RWPE2 (cell line): ENCODE measurements at regions not wholly inside any gene's neighbourhood (a gene's known extent, or its start where the extent isn't known, plus 50 kb on each side); places are given as distances from the start of the nearest gene placed in this dataset.

Experiments used
- ATAC-seq: fragments of 200-7000 bp; cut with Tn5 transposase; 3 replicates; pipeline ENCODE4 v1.9.1; 2021; ENCODE audit warnings: low read depth
- DNase-seq: peaks from one replicate; pipeline ENCODE4 v3.0.0-alpha.2; 2020; ENCODE audit warnings: low spot score
- H3K27ac ChIP-seq: fragments of 450-650 bp; 2 replicates; pipeline ENCODE4 v1.5.1; 2017; ENCODE audit warnings: mild to moderate bottlenecking; ENCODE audit not compliant: poor library complexity, severe bottlenecking
- H3K27me3 ChIP-seq: fragments of 250-450 bp; sonication (Bioruptor Pico); 2 replicates; pipeline ENCODE4 v1.5.1; 2021; ENCODE audit warnings: mild to moderate bottlenecking, moderate library complexity; ENCODE audit not compliant: insufficient read depth, poor library complexity, severe bottlenecking
- H3K36me3 ChIP-seq: fragments of 250-450 bp; sonication (Bioruptor Pico); 2 replicates; pipeline ENCODE4 v1.5.1; 2020; ENCODE audit warnings: low read depth, mild to moderate bottlenecking, moderate library complexity
- H3K4me1 ChIP-seq: fragments of 250-450 bp; sonication (Bioruptor Pico); 2 replicates; pipeline ENCODE4 v1.5.1; 2021; ENCODE audit warnings: mild to moderate bottlenecking, moderate library complexity; ENCODE audit not compliant: insufficient read depth, poor library complexity, severe bottlenecking
- H3K4me3 ChIP-seq: fragments of 250-450 bp; sonication (Bioruptor Pico); 2 replicates; pipeline ENCODE4 v1.5.1; 2021; ENCODE audit warnings: mild to moderate bottlenecking, moderate library complexity; ENCODE audit not compliant: severe bottlenecking
- H3K9me3 ChIP-seq: fragments of 250-450 bp; sonication (Bioruptor Pico); 2 replicates; pipeline ENCODE4 v1.5.1; 2021; ENCODE audit warnings: mild to moderate bottlenecking, moderate library complexity; ENCODE audit not compliant: severe bottlenecking
- TF ChIP-seq, protein P1 (sequence below): fragments of 450-650 bp; IDR thresholded peaks from one replicate; pipeline ENCODE4 v1.5.1; 2017; ENCODE audit warnings: mild to moderate bottlenecking, moderate library complexity; ENCODE audit not compliant: poor library complexity, severe bottlenecking

DNA sequence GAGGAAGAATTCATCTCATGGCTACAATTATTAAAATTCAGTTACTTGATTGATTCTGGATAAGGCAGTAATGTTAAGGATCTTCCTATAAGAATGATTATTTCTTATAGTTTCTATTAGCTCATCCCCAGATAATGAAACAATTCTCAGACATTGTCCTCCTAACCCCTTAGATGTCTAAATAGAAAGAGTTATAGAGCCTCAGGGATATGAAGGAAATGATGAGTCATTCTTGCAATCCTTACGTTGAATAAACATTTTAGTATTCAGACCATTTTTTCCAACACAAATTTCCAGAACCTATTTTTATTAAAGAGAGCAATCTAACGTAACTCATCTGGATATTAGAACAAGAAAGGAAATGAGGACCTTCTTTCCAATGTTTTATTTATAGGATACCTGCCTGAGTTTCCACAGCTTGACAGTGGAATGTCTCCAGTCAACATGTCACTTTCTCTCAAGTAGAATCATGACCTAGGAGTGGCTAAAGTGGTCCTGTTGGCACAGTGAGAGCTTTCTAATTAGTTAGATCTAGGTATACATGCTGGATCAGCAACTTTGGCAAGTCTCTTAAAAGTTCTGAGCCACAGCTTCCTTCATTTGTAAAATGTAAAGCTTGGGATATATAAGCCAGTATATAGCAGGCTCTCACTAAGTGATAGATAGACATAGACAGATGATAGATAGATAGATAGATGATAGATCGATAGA, 88.0 kb upstream of the RAB27B start:
- TF ChIP-seq, protein P1, sequence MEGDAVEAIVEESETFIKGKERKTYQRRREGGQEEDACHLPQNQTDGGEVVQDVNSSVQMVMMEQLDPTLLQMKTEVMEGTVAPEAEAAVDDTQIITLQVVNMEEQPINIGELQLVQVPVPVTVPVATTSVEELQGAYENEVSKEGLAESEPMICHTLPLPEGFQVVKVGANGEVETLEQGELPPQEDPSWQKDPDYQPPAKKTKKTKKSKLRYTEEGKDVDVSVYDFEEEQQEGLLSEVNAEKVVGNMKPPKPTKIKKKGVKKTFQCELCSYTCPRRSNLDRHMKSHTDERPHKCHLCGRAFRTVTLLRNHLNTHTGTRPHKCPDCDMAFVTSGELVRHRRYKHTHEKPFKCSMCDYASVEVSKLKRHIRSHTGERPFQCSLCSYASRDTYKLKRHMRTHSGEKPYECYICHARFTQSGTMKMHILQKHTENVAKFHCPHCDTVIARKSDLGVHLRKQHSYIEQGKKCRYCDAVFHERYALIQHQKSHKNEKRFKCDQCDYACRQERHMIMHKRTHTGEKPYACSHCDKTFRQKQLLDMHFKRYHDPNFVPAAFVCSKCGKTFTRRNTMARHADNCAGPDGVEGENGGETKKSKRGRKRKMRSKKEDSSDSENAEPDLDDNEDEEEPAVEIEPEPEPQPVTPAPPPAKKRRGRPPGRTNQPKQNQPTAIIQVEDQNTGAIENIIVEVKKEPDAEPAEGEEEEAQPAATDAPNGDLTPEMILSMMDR: no peak
- H3K4me3 ChIP-seq: no peak overlapping the region
- H3K4me1 ChIP-seq: peaks cover 21% of the 10 kb centered on the region
- H3K27me3 ChIP-seq: no peaks in the 10 kb centered on the region
- no peaks in the 10 kb centered on the region for H3K9me3 ChIP-seq
- H3K27ac ChIP-seq: peak overlapping the region; percentile 49
- no peaks in the 10 kb centered on the region for H3K36me3 ChIP-seq
- ATAC-seq: peak; percentile 72; the same call in 2 of the 3 replicates
- DNase-seq: no peak

DNA sequence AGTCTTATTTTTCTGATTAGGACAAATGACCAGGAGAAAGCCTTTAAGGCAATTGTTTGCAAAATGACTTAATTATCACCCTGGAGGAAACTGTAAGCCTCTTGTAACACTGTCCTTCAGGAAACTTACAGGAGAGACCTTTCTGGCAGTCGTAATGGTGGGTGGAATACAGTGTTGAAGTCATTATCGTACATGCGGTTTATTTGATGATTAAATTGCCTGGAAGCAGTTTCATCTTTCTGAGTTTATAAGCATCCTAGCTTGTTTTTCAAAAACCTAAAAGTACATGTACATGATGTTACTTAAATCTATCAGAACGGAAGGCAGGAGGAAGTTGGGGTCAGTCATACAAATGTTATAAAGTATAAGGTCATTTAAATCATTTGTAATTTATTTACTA, 86.2 kb upstream of the RAB27B start:
- DNase-seq: no peak
- ATAC-seq: no peak

DNA sequence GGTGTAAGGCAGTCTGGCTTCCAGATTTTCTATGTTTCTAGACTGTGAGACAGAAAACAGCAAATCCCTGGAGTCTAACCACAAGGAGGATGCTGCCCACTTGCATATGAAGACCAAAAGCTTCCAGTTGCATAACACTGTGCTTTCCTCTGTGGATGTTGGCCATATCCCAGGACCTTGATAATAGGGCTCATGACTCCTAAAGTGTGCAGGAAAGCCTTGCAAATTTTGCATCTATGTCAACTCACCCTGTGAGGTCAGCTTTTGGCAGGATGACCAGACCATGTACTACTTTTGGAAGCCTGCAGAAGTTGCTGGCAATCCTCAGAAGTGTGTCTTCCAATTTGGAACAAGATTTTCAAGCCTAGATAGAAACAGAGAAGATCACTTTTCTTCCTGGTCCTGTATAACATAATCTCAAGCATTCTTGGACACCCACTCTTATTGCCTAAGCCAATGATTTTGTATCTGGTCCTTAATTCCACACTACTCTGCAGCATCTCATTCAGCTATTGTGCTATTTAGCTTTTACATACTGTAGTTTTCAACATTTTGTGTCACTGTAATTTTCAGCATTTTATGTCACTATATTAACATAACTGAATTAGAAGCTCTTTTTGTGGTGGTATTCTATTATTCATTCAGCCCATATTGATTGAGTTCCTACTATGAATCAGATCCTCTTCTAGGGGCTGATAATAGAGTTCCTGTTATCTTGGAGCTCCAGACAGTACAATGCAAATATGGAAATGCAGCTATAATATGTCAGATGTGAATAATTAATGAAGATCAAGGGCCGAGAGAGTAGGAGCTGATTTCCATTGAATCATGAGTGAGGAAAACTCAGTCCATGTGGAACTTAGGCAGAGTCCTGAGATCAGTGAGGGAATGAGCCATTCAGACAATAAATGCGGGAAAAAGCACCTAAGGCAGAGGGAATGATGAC, 85.3 kb upstream of the RAB27B start:
- no peaks in the 10 kb centered on the region for H3K36me3 ChIP-seq
- no peak overlapping the region for H3K4me3 ChIP-seq
- H3K27me3 ChIP-seq: no peaks in the 10 kb centered on the region
- ATAC-seq (peak; percentile 37), DNase-seq (no peak)
- no peaks in the 10 kb centered on the region for H3K9me3 ChIP-seq
- H3K4me1 ChIP-seq: peaks cover 15% of the 10 kb centered on the region
- no peak overlapping the region for H3K27ac ChIP-seq
- TF ChIP-seq, protein P1: no peak

More for the DNA sequence above, 86.2 kb upstream of the RAB27B start:
- Histone ChIP-seq H3K27me3 (no peaks in the 10 kb centered on the region), H3K27ac (no peak overlapping the region), H3K9me3 (no peaks in the 10 kb centered on the region), H3K4me1 (peaks cover 21% of the 10 kb centered on the region), H3K4me3 (no peak overlapping the region), H3K36me3 (no peaks in the 10 kb centered on the region)
- TF ChIP-seq, protein P1: no peak

DNA sequence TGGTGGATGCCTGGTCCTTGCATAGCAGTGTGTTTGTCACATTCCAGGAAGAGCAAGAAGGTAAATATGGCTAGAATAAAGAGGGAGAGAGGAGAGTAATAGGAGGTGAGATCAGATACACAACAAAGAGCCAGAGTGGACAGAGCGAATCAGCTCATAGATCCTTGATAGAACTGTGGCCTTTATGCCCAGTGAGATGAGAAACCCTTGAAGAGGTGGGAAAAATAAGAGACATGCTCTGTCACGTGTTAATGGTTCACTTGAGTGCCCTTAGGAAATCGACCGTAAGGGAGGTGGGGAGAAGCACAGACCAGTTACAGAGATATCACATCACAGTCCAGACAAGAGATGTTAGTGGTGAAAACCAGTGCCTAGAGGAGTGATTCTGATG, 84.7 kb upstream of the RAB27B start:
- peaks cover 12% of the 10 kb centered on the region for H3K4me1 ChIP-seq
- TF ChIP-seq, protein P1: no peak
- DNase-seq (no peak), ATAC-seq (no peak)
- no peaks in the 10 kb centered on the region for H3K9me3 ChIP-seq
- no peaks in the 10 kb centered on the region for H3K27me3 ChIP-seq
- no peaks in the 10 kb centered on the region for H3K36me3 ChIP-seq
- no peak overlapping the region for H3K27ac ChIP-seq
- H3K4me3 ChIP-seq: no peak overlapping the region
